GM19351 (cell line): ENCODE measurements at regions not wholly inside any gene's neighbourhood (a gene's known extent, or its start where the extent isn't known, plus 50 kb on each side); places are given as distances from the start of the nearest gene placed in this dataset.
"Not testable (repeated sequence)": the region's sequence is repeated elsewhere in the genome, so short reads cannot be mapped to it uniquely, and the experiment has no call there.

Source experiments
- ATAC-seq: cut with Tn5 transposase; IDR thresholded peaks from one replicate; pipeline ENCODE4 v1.9.1; 2021; ENCODE audit warnings: mild to moderate bottlenecking, moderate library complexity; ENCODE audit not compliant: unreplicated experiment

DNA sequence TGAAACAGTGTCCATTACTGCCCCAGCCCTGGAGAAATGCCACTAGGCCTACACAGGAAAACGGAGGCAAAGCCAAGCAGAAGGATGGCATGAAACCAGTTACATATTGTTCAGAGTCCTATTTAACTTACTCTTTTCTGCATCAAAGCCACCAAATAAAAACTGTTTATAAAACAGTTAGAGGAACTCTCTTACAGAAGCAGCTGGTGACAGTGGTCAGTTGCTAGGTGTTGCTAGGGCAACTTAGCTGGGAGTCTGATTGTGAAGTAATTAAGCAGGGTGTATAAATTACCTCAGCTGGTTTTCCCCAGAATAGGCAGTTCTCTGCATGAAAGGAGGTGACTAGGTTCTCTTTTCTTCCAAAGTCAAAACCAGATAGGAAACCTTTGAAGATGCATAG, 115.6 kb upstream of the ZBED5 start:
- ATAC-seq: no peak

- no peak for ATAC-seq
Measured at GRCh38 chr11:10970926-10971325, 113.1 kb upstream of the ZBED5 start.

- ATAC-seq: no peak
Measured at GRCh38 chr11:10969387-10969786, 111.5 kb upstream of the ZBED5 start.

GRCh38 chr11:10956884-10957283, 99.0 kb upstream of the ZBED5 start:
- not testable (repeated sequence) for ATAC-seq

GRCh38 chr11:10955616-10956015, 97.8 kb upstream of the ZBED5 start:
- ATAC-seq: no peak

- ATAC-seq: no peak
Measured at GRCh38 chr11:10954184-10954583, 96.3 kb upstream of the ZBED5 start.

DNA sequence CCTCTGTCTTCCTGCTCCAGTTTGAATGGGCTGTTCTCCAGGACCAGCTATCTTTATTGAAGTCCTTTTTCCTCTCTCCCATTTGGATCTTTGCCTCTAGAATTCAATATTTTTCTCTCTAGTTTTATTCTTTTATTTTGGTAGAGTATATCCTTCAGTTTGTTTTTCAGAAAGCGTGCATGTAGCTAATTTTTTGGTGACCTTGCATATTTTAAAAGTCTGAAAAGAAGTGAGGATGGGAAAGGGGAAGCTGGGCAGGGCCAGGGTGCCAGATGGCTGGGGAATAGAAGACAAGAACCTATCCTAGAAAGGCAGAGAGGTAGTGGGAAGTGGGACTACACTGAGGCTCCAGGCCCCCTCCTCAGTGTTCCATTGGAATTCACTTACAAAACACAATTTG, 95.0 kb upstream of the ZBED5 start:
- no peak for ATAC-seq

- not testable (repeated sequence) for ATAC-seq
Measured at GRCh38 chr11:10947935-10948334, 90.1 kb upstream of the ZBED5 start.

- ATAC-seq: no peak
Measured at GRCh38 chr11:10946072-10946471, 88.2 kb upstream of the ZBED5 start.

GRCh38 chr11:10945196-10945595, 87.3 kb upstream of the ZBED5 start:
- no peak for ATAC-seq

- no peak for ATAC-seq
Measured at GRCh38 chr11:10943968-10944367, 86.1 kb upstream of the ZBED5 start.

DNA sequence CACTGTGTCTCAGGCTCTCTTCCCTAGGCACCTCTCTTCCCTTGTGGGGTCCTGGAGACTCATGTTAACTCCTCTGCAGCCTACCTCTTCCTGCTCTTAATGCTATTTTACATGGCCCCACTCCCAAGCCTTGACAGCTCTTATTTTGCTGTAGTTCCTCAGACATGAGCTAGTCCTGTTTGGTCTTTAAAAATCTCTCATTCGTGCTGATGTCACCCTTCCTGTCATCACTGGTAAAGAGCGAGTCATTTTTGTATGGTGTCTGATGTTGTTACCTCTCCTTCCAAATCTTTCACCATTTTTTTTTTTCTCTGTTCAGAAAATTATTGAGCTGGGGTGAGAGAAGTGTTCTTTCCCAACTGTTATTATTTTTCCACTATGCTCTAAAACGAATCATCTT, 84.8 kb upstream of the ZBED5 start:
- no peak for ATAC-seq

- no peak for ATAC-seq
Measured at GRCh38 chr11:10941871-10942270, 84.0 kb upstream of the ZBED5 start.

DNA sequence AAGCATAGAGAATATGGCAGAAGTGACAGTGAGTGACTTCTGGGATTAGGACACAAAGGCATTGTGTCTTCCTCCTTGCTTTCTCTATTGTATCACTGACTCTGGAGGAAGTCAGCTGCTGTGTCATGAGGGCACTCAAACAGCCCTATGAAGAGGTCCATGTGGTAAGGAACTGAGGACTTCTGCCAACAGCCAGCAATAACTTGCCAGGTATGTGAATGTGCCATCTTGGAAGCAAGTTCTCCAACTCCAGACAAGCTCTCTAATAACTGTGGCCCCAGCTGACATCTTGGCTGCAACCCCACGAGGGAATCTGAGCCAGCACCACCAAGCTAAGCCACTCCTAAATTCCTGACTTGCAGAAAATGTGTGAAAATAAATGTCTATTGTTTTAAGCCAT, 83.6 kb upstream of the ZBED5 start:
- no peak for ATAC-seq

DNA sequence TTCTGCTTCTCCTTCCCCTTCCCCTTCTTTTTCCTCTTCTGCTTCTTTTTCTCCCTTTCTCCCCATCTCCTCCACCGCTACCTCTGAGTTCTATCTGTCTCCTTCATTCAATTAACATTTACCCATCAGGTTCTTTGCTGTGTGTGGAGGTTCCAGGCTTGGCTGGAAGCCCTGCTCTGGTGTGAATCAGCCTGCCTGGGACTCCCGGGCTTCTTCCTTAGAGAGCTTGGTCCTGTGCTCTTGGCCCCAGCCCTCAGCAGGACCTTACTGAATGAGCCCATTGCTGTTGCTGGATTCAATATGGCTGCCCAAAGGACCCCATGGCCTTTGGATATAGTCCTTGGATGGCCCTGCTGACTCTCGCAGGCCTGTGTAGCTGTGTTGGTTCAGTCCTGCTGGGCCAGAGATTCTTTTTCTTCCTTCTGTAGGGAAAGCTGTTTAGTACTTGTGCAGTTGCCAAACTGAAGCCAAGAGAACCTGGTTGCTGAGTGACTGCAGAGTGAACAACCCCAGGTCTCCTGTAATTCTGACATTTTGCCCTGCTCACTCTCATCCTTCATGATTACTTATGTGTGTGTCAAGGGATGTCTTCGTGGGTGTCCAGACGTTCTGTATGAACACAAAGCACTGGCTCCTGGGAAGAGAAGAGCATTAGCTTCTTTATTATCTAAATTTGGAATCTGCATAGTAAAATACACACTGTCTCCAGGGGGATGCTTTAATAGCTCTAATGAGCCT, 81.0 kb upstream of the ZBED5 start:
- no peak for ATAC-seq

DNA sequence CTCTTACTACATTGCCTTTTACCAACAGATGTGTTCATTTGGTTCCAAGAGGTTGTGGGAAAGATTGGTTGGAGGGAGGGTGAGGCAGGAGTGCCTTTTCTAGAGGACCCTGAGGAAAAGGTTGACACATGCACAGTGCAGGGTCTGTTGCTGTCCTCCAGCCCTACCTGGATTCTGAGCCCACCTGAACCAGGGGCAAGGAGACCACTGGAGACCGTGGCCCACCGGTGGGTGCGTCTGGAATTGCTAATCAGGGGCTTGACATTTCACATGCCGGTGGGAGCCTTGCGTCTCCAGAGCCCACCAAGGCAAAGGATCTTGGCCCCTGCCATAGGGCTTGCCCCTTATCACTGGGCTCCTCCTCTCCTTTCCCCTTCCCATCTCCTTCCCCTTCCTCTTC, 80.4 kb upstream of the ZBED5 start:
- no peak for ATAC-seq

DNA sequence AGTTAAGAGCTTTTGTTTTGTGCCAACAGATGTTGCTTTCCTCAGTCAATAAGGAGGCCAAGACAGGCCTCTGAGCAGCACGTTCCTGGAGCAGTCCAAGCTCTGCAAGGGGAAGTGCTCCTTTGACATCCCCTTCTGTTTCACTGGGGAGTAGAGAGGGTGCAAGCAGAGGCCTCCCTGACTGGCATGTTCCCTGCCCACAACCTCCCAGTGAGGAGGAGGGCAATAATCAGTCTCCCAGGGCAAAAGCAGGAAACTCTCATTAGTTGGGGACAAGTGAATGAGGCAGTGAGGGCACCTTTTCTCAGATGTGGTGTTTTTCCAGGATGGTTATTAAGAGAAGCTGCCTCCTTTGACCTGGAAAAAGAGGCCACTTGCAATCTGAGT, 79.5 kb upstream of the ZBED5 start:
- no peak for ATAC-seq

GRCh38 chr11:10936626-10937384, 79.0 kb upstream of the ZBED5 start:
- no peak for ATAC-seq

DNA sequence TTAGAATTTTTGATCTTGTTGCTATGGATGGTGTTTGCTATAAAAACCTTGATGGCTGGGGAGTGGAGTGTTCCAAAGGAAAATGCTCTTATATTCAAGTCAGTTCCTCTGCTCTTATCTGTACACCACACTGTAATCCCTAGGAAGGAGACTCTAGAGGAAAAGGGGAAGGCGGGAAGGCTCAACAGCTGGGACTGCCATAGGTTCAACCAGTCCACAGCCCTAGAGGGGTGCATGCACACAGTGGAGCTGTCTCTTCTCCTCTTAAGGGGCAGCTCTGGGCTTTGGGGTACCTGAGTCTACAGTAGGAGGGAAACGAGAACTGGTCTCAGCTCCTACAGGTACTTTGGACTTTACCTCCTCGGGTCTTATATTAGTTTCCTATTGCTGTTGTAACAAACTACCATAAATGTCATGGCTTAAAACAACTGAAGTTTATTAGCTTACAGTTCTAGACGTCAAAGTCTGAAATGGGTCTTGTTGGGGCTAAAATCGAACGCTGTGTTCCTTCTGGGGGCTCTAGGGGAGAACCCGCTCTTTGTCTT, 77.2 kb upstream of the ZBED5 start:
- ATAC-seq: no peak

DNA sequence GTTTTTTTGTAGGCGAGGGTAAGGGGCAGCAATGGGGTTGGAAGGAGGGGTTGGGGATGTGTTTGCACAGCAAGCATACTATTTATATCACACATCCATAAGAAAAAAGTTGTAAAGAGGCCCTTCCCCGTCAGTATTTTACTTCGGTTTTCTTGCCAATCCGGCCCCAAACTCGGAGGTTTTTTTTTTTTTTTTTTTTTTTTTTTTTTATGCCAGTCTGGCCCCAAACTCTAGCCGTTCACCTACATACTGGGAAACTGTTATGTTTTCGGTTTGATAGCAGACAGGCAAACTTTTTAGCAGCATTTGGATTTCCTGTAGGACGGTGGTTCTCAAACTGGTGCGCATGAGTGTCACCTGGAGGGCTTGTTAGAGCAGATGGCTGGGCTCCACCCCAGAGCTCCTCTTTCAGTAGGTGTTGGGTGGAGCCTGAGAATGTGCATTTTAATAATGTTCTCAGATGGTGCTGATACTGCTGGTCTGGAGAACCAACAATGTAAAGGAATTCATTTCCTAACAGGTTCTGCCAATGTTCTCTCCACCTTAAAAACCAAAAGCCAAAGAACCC, 76.5 kb upstream of the ZBED5 start:
- no peak for ATAC-seq

- peak; percentile 77 for ATAC-seq
Measured at GRCh38 chr11:10933455-10934292, 75.8 kb upstream of the ZBED5 start.
